ENCODE measurements at regions not wholly inside any gene's neighbourhood (a gene's known extent, or its start where the extent isn't known, plus 50 kb on each side); places are given as distances from the start of the nearest gene placed in this dataset.

DNA sequence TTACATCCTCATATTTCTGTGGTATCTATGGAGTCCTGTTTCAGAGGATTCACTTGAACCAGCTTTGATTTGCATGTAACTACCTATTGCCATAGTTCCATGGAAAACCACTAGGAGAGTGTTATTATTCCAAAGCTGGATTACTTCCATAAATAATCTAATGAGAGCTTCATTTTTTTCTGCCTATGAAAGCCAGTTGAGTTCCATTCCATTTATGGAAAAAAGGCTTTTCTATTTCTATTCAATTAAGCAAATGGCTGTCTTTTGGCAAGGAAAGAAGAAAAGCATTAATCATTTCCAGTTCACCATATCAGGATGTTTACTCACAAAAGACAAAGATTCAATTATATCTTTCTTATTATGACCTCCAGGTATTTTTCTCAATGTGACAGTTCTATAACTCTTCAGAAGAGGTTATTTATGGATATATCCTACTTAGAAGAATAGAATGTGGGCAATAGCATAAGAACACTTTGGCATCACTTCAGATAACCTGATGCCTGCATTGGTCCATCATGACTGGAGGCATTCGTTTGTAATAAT is 259.9 kb upstream of the ZPLD1 start:
- intact Hi-C loops (cut with micrococcal nuclease) = no loop called here
- peaks cover 2% of the 10 kb centered on the region for H3K27me3 Mint-ChIP-seq
- no peaks in the 10 kb centered on the region for H3K9me3 Mint-ChIP-seq
- ChIA-PET POLR2A (no interaction called here), CTCF (no interaction called here)
- no peak for ATAC-seq
- no peak for DNase-seq
- TF ChIP-seq, protein P1, sequence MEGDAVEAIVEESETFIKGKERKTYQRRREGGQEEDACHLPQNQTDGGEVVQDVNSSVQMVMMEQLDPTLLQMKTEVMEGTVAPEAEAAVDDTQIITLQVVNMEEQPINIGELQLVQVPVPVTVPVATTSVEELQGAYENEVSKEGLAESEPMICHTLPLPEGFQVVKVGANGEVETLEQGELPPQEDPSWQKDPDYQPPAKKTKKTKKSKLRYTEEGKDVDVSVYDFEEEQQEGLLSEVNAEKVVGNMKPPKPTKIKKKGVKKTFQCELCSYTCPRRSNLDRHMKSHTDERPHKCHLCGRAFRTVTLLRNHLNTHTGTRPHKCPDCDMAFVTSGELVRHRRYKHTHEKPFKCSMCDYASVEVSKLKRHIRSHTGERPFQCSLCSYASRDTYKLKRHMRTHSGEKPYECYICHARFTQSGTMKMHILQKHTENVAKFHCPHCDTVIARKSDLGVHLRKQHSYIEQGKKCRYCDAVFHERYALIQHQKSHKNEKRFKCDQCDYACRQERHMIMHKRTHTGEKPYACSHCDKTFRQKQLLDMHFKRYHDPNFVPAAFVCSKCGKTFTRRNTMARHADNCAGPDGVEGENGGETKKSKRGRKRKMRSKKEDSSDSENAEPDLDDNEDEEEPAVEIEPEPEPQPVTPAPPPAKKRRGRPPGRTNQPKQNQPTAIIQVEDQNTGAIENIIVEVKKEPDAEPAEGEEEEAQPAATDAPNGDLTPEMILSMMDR (IDR thresholded peaks at IDR 0.05) = no peak
- H3K4me3 Mint-ChIP-seq = no peak overlapping the region
- peaks cover 3% of the 10 kb centered on the region for H3K4me1 Mint-ChIP-seq (ENCODE audit: low read depth)
- H3K36me3 Mint-ChIP-seq (ENCODE audit: low read depth) = no peaks in the 10 kb centered on the region
- H3K27ac Mint-ChIP-seq = no peak overlapping the region

DNA sequence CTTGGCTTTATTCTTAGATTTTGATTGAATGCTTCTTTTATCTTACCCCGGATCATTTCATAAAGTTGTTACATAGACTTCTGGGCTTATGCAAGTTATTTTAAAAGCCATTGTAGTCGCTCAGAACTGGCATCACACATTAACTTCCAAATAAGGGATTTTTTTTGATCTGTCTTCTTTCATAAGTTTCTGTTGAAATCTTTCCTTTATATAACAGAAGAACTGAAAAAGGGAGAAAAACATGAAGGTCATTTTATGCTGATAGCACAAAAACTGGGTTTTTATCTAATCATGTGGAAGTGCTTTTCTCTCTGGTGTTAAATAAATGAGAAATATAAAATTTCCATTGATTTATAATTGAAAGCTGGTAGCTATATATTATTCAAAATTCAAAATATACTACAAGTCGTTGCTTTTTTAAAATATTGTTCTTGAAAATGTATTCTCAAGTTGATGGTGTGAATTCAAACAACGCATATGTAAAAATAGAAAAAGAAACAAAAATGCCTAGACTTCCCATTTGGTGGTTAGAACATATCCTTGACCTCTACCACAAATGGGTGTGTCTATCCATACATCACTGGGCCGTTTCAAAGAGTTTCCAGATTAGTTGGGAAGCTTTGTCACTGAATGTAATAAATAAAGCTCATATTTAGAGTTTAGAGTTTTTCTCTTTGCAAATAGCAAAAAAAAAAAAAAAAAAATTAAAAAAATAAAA is 258.3 kb upstream of the ZPLD1 start:
- Mint-ChIP-seq H3K4me3 (no peak overlapping the region), H3K27ac (no peak overlapping the region), H3K9me3 (no peaks in the 10 kb centered on the region), H3K36me3 (ENCODE audit: low read depth) (no peaks in the 10 kb centered on the region), H3K27me3 (peaks cover 2% of the 10 kb centered on the region), H3K4me1 (ENCODE audit: low read depth) (peaks cover 3% of the 10 kb centered on the region)
- TF ChIP-seq, protein P1 (IDR thresholded peaks at IDR 0.05) = no peak
- DNase-seq = no peak
- ChIA-PET CTCF (interaction anchor here (1.0 kb wide), 1 partner anchor 366 kb away, joined by 4 read pairs; no protein-coding TSS in a partner anchor), POLR2A (no interaction called here)
- intact Hi-C loops (cut with micrococcal nuclease) = no loop called here
- ATAC-seq = no peak

DNA sequence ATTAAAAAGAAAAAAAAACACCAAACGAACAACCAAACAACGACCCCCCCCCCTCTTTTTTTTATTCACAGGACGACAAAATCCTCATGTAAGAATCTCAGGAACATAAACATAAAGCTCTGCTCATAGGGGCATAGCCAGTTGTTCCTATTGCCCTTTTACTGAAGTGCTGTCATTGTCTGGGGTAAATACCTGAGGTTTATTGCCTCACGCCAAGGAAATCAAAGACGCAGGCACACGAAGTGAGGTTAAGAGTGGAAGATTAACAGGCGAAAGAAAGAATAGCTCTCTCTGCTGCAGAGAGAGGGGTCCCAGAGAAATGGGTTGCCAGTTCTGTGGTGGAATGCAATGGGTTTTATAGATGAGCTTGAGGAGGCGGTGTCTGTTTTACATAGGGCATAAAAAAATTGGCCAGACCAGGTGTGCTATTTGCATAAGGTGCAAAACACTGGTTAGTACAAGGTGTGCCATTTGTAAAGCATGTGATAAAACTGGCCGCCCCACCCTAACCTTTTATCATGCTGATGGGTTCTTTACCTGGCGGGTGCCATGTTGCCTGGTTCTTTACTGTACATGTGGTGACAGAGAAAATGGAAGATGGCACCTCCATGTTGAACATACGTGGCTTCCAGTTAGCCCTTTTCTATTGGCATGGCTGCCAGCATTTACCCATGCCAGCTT is 257.6 kb upstream of the ZPLD1 start:
- Mint-ChIP-seq H3K27ac (no peak overlapping the region), H3K9me3 (no peaks in the 10 kb centered on the region), H3K4me3 (no peak overlapping the region), H3K4me1 (ENCODE audit: low read depth) (peaks cover 3% of the 10 kb centered on the region), H3K27me3 (peaks cover 2% of the 10 kb centered on the region), H3K36me3 (ENCODE audit: low read depth) (no peaks in the 10 kb centered on the region)
- no peak for ATAC-seq
- TF ChIP-seq, protein P1 (IDR thresholded peaks at IDR 0.05) = no peak
- no peak for DNase-seq
- intact Hi-C loops (cut with micrococcal nuclease) = no loop called here
- POLR2A ChIA-PET = no interaction called here
- CTCF ChIA-PET = no interaction called here

DNA sequence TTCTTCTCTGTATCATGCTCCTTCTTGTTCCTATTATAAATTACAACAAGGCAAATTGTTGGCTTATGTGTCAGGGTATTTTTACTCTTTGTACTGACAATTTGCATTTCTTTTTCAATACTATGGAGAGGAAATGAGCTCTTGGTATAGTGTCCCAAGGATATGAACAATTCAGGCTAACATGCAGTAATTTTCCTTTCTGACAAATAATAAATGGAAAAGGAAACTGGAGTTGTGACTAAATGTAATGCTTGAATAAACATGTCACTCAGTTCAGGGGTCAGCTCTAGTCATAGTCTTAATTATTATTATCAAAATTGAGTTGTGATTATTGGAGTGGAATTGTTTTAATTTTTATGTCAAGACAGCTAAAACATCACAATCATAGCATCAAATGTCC is 256.0 kb upstream of the ZPLD1 start:
- Mint-ChIP-seq H3K36me3 (ENCODE audit: low read depth) (no peaks in the 10 kb centered on the region), H3K4me3 (no peak overlapping the region), H3K4me1 (ENCODE audit: low read depth) (peaks cover 3% of the 10 kb centered on the region), H3K27me3 (peaks cover 2% of the 10 kb centered on the region), H3K27ac (no peak overlapping the region), H3K9me3 (no peaks in the 10 kb centered on the region)
- intact Hi-C loops (cut with micrococcal nuclease) = no loop called here
- TF ChIP-seq, protein P1 (IDR thresholded peaks at IDR 0.05) = no peak
- DNase-seq (no peak), ATAC-seq (no peak)
- POLR2A ChIA-PET = no interaction called here
- CTCF ChIA-PET = interaction anchor here (0.8 to 1.1 kb wide), 2 partner anchors 14 to 46 kb away, joined by 3 to 4 read pairs; no protein-coding TSS in a partner anchor

Measured in activated CD8-positive, alpha-beta T cell treated with anti-CD3 and anti-CD28 coated beads for 36 hours (primary cell).